DND-41 (cell line): ENCODE measurements at regions not wholly inside any gene's neighbourhood (a gene's known extent, or its start where the extent isn't known, plus 50 kb on each side); places are given as distances from the start of the nearest gene placed in this dataset.

Experiments used
- EZH2 ChIP-seq: IDR thresholded peaks from 3 replicates; pipeline ENCODE4 v1.6.1; 2012; ENCODE audit warnings: borderline replicate concordance, low read depth, mild to moderate bottlenecking, moderate library complexity, low read length, inconsistent platforms; ENCODE audit not compliant: severe bottlenecking
- TF ChIP-seq, protein P1 (sequence below): IDR thresholded peaks from 2 replicates; pipeline ENCODE4 v1.5.1; 2012; ENCODE audit warnings: borderline replicate concordance, low read length, moderate library complexity, mild to moderate bottlenecking; ENCODE audit not compliant: poor library complexity, severe bottlenecking; ENCODE audit errors: extremely low read depth

GRCh38 chr2:234175649-234176048 lies 125.1 kb downstream of the SPP2 start:
- TF ChIP-seq, protein P1, sequence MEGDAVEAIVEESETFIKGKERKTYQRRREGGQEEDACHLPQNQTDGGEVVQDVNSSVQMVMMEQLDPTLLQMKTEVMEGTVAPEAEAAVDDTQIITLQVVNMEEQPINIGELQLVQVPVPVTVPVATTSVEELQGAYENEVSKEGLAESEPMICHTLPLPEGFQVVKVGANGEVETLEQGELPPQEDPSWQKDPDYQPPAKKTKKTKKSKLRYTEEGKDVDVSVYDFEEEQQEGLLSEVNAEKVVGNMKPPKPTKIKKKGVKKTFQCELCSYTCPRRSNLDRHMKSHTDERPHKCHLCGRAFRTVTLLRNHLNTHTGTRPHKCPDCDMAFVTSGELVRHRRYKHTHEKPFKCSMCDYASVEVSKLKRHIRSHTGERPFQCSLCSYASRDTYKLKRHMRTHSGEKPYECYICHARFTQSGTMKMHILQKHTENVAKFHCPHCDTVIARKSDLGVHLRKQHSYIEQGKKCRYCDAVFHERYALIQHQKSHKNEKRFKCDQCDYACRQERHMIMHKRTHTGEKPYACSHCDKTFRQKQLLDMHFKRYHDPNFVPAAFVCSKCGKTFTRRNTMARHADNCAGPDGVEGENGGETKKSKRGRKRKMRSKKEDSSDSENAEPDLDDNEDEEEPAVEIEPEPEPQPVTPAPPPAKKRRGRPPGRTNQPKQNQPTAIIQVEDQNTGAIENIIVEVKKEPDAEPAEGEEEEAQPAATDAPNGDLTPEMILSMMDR: no peak
- TF ChIP-seq EZH2: no peak
